Nephron (organoid): ENCODE measurements at regions not wholly inside any gene's neighbourhood (a gene's known extent, or its start where the extent isn't known, plus 50 kb on each side); places are given as distances from the start of the nearest gene placed in this dataset.
A peak's percentile ranks its signal among the peaks of the same experiment; 100 is the strongest.
"Not testable (repeated sequence)": the region's sequence is repeated elsewhere in the genome, so short reads cannot be mapped to it uniquely, and the experiment has no call there.

Experiments used
- H3K27ac Mint-ChIP-seq, 3 experiments: 2 replicates each; pipeline ENCODE4 v1.8.0; 2020; ENCODE audit warnings: mixed read lengths in 3 of 3, mild to moderate bottlenecking in 2 of 3, moderate library complexity in 1 of 3
- H3K27me3 Mint-ChIP-seq: 2 replicates; pipeline ENCODE4 v1.8.0; 2021; ENCODE audit warnings: low read depth, mild to moderate bottlenecking, moderate library complexity, mixed read lengths
- H3K36me3 Mint-ChIP-seq: 2 replicates; pipeline ENCODE4 v1.8.0; 2020; ENCODE audit warnings: low read depth, mixed read lengths
- H3K4me1 Mint-ChIP-seq: 2 replicates; pipeline ENCODE4 v1.8.0; 2020; ENCODE audit warnings: mixed read lengths
- H3K4me3 Mint-ChIP-seq, 3 experiments: 2 replicates each; pipeline ENCODE4 v1.8.0; 2020; ENCODE audit warnings: mild to moderate bottlenecking in 3 of 3, mixed read lengths in 3 of 3, moderate library complexity in 2 of 3
- H3K9me3 Mint-ChIP-seq: 2 replicates; pipeline ENCODE4 v1.8.0; 2020; ENCODE audit warnings: mixed read lengths
- CTCF ChIP-seq, 3 experiments: fragments of 200-600 bp; sonication (generic); IDR thresholded peaks; one replicate each; pipeline ENCODE4 v1.5.0; 2021; ENCODE audit warnings: antibody characterized with exemption in 3 of 3; ENCODE audit not compliant: unreplicated experiment in 3 of 3

- Mint-ChIP-seq H3K27ac (peak overlapping the region in 1 of 3 experiments; percentile 46), H3K4me3 (no peak overlapping the region), H3K27me3 (no peaks in the 10 kb centered on the region), H3K4me1 (peaks cover 21% of the 10 kb centered on the region), H3K36me3 (peaks cover under 1% of the 10 kb centered on the region), H3K9me3 (no peaks in the 10 kb centered on the region)
- no peak for TF ChIP-seq CTCF (IDR thresholded peaks at IDR 0.05; ENCODE audit: unreplicated experiment in 3 of 3)
Observed at GRCh38 chr4:138861135-138861534, 154.4 kb upstream of the NOCT start.

- H3K4me3 Mint-ChIP-seq, H3K9me3 Mint-ChIP-seq, H3K27ac Mint-ChIP-seq, H3K36me3 Mint-ChIP-seq, H3K27me3 Mint-ChIP-seq: not testable (repeated sequence)
- H3K4me1 Mint-ChIP-seq = peaks cover 17% of the 10 kb centered on the region
Observed at GRCh38 chr4:138860357-138860756, 155.2 kb upstream of the NOCT start.

- Mint-ChIP-seq H3K36me3 (peaks cover 11% of the 10 kb centered on the region), H3K27me3 (peaks cover 4% of the 10 kb centered on the region), H3K4me1 (peaks cover 8% of the 10 kb centered on the region), H3K27ac (peak overlapping the region; percentile 61 to 74 (median 74)), H3K9me3 (peaks cover 11% of the 10 kb centered on the region), H3K4me3 (no peak overlapping the region)
- TF ChIP-seq CTCF (IDR thresholded peaks at IDR 0.05; ENCODE audit: unreplicated experiment in 3 of 3) = no peak
Observed at GRCh38 chr4:138859254-138859653, 156.3 kb upstream of the NOCT start.

- peak overlapping the region in 1 of 3 experiments; percentile 74 for H3K27ac Mint-ChIP-seq
- no peak for TF ChIP-seq CTCF (IDR thresholded peaks at IDR 0.05; ENCODE audit: unreplicated experiment in 3 of 3)
- peaks cover 11% of the 10 kb centered on the region for H3K9me3 Mint-ChIP-seq
- H3K4me1 Mint-ChIP-seq = peaks cover 8% of the 10 kb centered on the region
- H3K27me3 Mint-ChIP-seq = peaks cover 4% of the 10 kb centered on the region
- no peak overlapping the region for H3K4me3 Mint-ChIP-seq
- peaks cover 11% of the 10 kb centered on the region for H3K36me3 Mint-ChIP-seq
Observed at GRCh38 chr4:138858419-138858818, 157.2 kb upstream of the NOCT start.

DNA sequence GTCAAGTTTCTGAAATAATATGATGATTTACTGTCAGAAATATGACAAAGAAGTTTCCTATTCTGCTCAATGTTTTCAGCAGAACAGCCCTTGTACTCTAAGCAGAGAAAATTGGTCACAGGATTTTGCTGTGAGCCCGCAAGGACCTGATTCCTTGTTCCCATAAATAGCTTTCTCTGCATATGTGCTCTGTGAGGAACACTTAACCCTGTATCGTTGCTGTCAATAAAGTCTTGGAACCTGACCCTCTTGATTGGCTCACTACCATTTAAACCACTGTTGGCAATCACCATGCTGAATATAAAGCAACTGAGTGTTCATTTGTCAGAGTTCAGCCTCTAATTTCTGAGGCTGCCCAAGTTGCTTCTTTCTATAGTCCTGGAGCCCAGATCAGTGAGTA is 158.2 kb upstream of the NOCT start:
- Mint-ChIP-seq H3K36me3 (peaks cover 14% of the 10 kb centered on the region), H3K9me3 (peaks cover 11% of the 10 kb centered on the region), H3K27me3 (peaks cover 8% of the 10 kb centered on the region), H3K4me1 (peaks cover 7% of the 10 kb centered on the region), H3K27ac (no peak overlapping the region), H3K4me3 (no peak overlapping the region)
- no peak for TF ChIP-seq CTCF (IDR thresholded peaks at IDR 0.05; ENCODE audit: unreplicated experiment in 3 of 3)

DNA sequence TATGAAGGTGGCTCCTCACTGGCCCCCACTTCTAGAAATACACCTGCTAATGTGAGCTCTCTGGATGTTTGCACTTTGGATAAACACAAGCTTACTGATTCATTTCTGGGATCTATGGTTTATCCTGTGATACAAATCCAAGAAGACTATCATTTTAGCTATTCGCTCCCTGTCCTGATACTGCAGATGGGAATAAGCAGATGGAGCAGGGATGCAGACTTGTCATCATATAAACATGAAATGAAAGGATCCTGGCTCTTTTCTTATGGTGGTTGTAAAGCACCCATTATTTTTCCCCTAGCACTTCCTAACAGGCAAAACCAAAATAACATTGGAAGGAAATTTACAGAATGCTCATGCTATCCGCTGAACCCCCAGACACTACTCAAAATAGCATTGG is 162.9 kb upstream of the NOCT start:
- H3K4me1 Mint-ChIP-seq = peaks cover 10% of the 10 kb centered on the region
- H3K9me3 Mint-ChIP-seq = peaks cover 11% of the 10 kb centered on the region
- H3K27ac Mint-ChIP-seq = no peak overlapping the region
- TF ChIP-seq CTCF (IDR thresholded peaks at IDR 0.05; ENCODE audit: unreplicated experiment in 3 of 3) = no peak
- peaks cover 13% of the 10 kb centered on the region for H3K27me3 Mint-ChIP-seq
- no peak overlapping the region for H3K4me3 Mint-ChIP-seq
- peaks cover 14% of the 10 kb centered on the region for H3K36me3 Mint-ChIP-seq
